ENCODE measurements at regions not wholly inside any gene's neighbourhood (a gene's known extent, or its start where the extent isn't known, plus 50 kb on each side); places are given as distances from the start of the nearest gene placed in this dataset.
A peak's percentile ranks its signal among the peaks of the same experiment; 100 is the strongest.

GRCh38 chr6:142500250-142500786 is 198.5 kb downstream of the ADGRG6 start:
- DNase-seq (ENCODE audit: low read depth in 1 of 2, low spot score in 1 of 2), result no peak
- in situ Hi-C loops (cut with HindIII; ENCODE audit: low pct_unique_long_range_greater_than_20kb, low sequenced_read_pairs), result no loop called here
- TF ChIP-seq JUND (IDR thresholded peaks at IDR 0.05; ENCODE audit: low read depth), result no peak

GRCh38 chr6:142501795-142502194 is 200.0 kb downstream of the ADGRG6 start:
- no peak for DNase-seq (ENCODE audit: low read depth in 1 of 2, low spot score in 1 of 2)
- in situ Hi-C loops (cut with HindIII; ENCODE audit: low pct_unique_long_range_greater_than_20kb, low sequenced_read_pairs), result no loop called here
- TF ChIP-seq JUND (IDR thresholded peaks at IDR 0.05; ENCODE audit: low read depth), result no peak

- no peak for DNase-seq (ENCODE audit: low read depth in 1 of 2, low spot score in 1 of 2)
- no peak for TF ChIP-seq JUND (IDR thresholded peaks at IDR 0.05; ENCODE audit: low read depth)
- in situ Hi-C loops (cut with HindIII; ENCODE audit: low pct_unique_long_range_greater_than_20kb, low sequenced_read_pairs), result no loop called here
Observed at GRCh38 chr6:142507065-142507464, 205.3 kb downstream of the ADGRG6 start.

GRCh38 chr6:142510211-142510610 is 208.4 kb downstream of the ADGRG6 start:
- no peak for DNase-seq (ENCODE audit: low read depth in 1 of 2, low spot score in 1 of 2)
- no peak for TF ChIP-seq JUND (IDR thresholded peaks at IDR 0.05; ENCODE audit: low read depth)
- in situ Hi-C loops (cut with HindIII; ENCODE audit: low pct_unique_long_range_greater_than_20kb, low sequenced_read_pairs), result no loop called here

- peak in 1 of 2 experiments; percentile 60 for DNase-seq (ENCODE audit: low read depth in 1 of 2, low spot score in 1 of 2)
- in situ Hi-C loops (cut with HindIII; ENCODE audit: low pct_unique_long_range_greater_than_20kb, low sequenced_read_pairs), result no loop called here
- no peak for TF ChIP-seq JUND (IDR thresholded peaks at IDR 0.05; ENCODE audit: low read depth)
Observed at GRCh38 chr6:142518126-142518525, 216.3 kb downstream of the ADGRG6 start.

GRCh38 chr6:142518761-142519160 is 217.0 kb downstream of the ADGRG6 start:
- in situ Hi-C loops (cut with HindIII; ENCODE audit: low pct_unique_long_range_greater_than_20kb, low sequenced_read_pairs), result no loop called here

GRCh38 chr6:142521791-142522190 is 220.0 kb downstream of the ADGRG6 start:
- TF ChIP-seq JUND (IDR thresholded peaks at IDR 0.05; ENCODE audit: low read depth), result no peak
- DNase-seq (ENCODE audit: low read depth in 1 of 2, low spot score in 1 of 2), result no peak
- in situ Hi-C loops (cut with HindIII; ENCODE audit: low pct_unique_long_range_greater_than_20kb, low sequenced_read_pairs), result no loop called here

More at GRCh38 chr6:142518761-142519160, 217.0 kb downstream of the ADGRG6 start:
- DNase-seq (ENCODE audit: low read depth in 1 of 2, low spot score in 1 of 2), result peak in 1 of 2 experiments; percentile 5
- TF ChIP-seq JUND (IDR thresholded peaks at IDR 0.05; ENCODE audit: low read depth), result no peak

GRCh38 chr6:142523515-142524375 is 221.9 kb downstream of the ADGRG6 start:
- DNase-seq (ENCODE audit: low read depth in 1 of 2, low spot score in 1 of 2), result no peak
- TF ChIP-seq JUND (IDR thresholded peaks at IDR 0.05; ENCODE audit: low read depth), result no peak
- in situ Hi-C loops (cut with HindIII; ENCODE audit: low pct_unique_long_range_greater_than_20kb, low sequenced_read_pairs), result no loop called here

GRCh38 chr6:142530566-142530965 is 228.8 kb downstream of the ADGRG6 start:
- TF ChIP-seq JUND (IDR thresholded peaks at IDR 0.05; ENCODE audit: low read depth), result no peak
- in situ Hi-C loops (cut with HindIII; ENCODE audit: low pct_unique_long_range_greater_than_20kb, low sequenced_read_pairs), result no loop called here
- DNase-seq (ENCODE audit: low read depth in 1 of 2, low spot score in 1 of 2), result no peak

- DNase-seq (ENCODE audit: low read depth in 1 of 2, low spot score in 1 of 2), result no peak
- in situ Hi-C loops (cut with HindIII; ENCODE audit: low pct_unique_long_range_greater_than_20kb, low sequenced_read_pairs), result no loop called here
Observed at GRCh38 chr6:142531727-142532126, 229.9 kb downstream of the ADGRG6 start.

GRCh38 chr6:142534076-142534475 is 232.3 kb downstream of the ADGRG6 start:
- DNase-seq (ENCODE audit: low read depth in 1 of 2, low spot score in 1 of 2), result no peak
- in situ Hi-C loops (cut with HindIII; ENCODE audit: low pct_unique_long_range_greater_than_20kb, low sequenced_read_pairs), result no loop called here
- TF ChIP-seq JUND (IDR thresholded peaks at IDR 0.05; ENCODE audit: low read depth), result no peak

More at GRCh38 chr6:142531727-142532126, 229.9 kb downstream of the ADGRG6 start:
- TF ChIP-seq JUND (IDR thresholded peaks at IDR 0.05; ENCODE audit: low read depth), result no peak

- in situ Hi-C loops (cut with HindIII; ENCODE audit: low pct_unique_long_range_greater_than_20kb, low sequenced_read_pairs), result no loop called here
- DNase-seq (ENCODE audit: low read depth in 1 of 2, low spot score in 1 of 2), result no peak
- no peak for TF ChIP-seq JUND (IDR thresholded peaks at IDR 0.05; ENCODE audit: low read depth)
Observed at GRCh38 chr6:142534484-142534883, 232.7 kb downstream of the ADGRG6 start.

All from T47D (cell line).